Right atrium auricular region (tissue), 2 donors: ENCODE measurements at regions not wholly inside any gene's neighbourhood (a gene's known extent, or its start where the extent isn't known, plus 50 kb on each side); places are given as distances from the start of the nearest gene placed in this dataset.

Experiments used
- DNase-seq: peaks from one replicate; pipeline ENCODE4 v3.0.0-alpha.2; 2019; ENCODE audit warnings: low spot score
- H3K27ac ChIP-seq, 2 donors: fragments of 200-600 bp; sonication (generic); 1 replicate in 1 of 2; 2 replicates in 1 of 2; pipeline ENCODE4 v1.5.1; 2016 to 2019
- H3K27me3 ChIP-seq, 2 donors: fragments of 200-600 bp; sonication (generic); one replicate each; pipeline versions ENCODE4 v1.5.1 to v1.6.0; 2017 to 2019
- H3K36me3 ChIP-seq: fragments of 200-600 bp; sonication (generic); one replicate; pipeline ENCODE4 v1.5.1; 2016
- H3K4me1 ChIP-seq, 2 donors: fragments of 200-600 bp; sonication (generic); one replicate each; pipeline versions ENCODE4 v1.5.1 to v1.6.0; 2017 to 2019
- H3K4me3 ChIP-seq, 2 donors: fragments of 200-600 bp; sonication (generic); 1 replicate in 1 of 2; 2 replicates in 1 of 2; pipeline ENCODE4 v1.5.1; 2017 to 2019; ENCODE audit warnings: mild to moderate bottlenecking in 1 of 2, moderate library complexity in 1 of 2
- H3K9me3 ChIP-seq, 2 donors: fragments of 200-600 bp; sonication (generic); one replicate each; pipeline ENCODE4 v1.5.1; 2019
- CTCF ChIP-seq, 2 donors: fragments of 200-600 bp; sonication (generic); IDR thresholded peaks; one replicate each; pipeline ENCODE4 v1.5.1; 2019; ENCODE audit warnings: antibody characterized with exemption in 2 of 2

DNA sequence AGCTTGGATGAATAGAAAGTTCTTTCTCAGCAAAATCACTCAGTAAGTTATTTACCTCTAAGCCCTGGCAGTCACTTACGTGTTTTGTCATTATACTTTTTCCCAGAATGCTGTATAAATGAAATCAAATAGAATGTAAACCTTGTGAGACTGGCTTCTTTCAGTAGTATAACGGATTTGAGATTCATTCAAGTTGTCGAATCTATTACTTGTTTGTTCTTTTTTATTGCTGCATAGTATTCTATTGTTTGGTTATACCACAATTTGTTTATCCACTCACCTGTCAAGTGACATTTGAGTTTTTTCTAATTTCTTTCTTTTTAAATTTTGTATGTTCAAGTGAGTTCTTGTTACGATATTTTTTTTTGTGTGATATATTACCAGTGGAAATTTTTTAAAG lies 381.6 kb downstream of the EDEM1 start:
- Histone ChIP-seq H3K4me3 (no peak overlapping the region), H3K27me3 (no peaks in the 10 kb centered on the region), H3K27ac (no peak overlapping the region), H3K9me3 (no peaks in the 10 kb centered on the region), H3K4me1 (no peaks in the 10 kb centered on the region), H3K36me3 (no peaks in the 10 kb centered on the region)
- no peak for TF ChIP-seq CTCF (IDR thresholded peaks at IDR 0.05)
- DNase-seq: no peak

DNA sequence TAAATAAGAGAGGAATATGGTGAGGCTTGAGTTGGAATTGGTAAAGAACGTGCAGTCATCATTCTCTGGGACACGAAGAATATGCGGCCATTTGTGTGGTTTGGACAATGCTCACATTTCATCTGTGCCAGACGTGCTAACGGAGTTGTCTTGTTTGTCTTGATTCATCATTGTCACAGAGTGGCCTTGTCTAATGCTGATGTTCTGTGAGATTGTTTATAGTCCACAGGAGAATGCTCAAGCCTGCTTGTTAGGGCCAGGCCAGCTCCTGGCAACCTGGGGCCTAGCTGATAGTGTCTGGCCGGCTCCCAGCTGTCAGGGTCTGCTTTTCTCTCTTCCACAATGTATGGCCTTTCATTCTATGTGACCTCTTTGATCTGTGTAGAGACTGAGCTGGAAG lies 384.7 kb downstream of the EDEM1 start:
- no peaks in the 10 kb centered on the region for H3K4me1 ChIP-seq
- no peak overlapping the region for H3K27ac ChIP-seq
- no peaks in the 10 kb centered on the region for H3K9me3 ChIP-seq
- H3K4me3 ChIP-seq: no peak overlapping the region
- TF ChIP-seq CTCF (IDR thresholded peaks at IDR 0.05): no peak
- H3K36me3 ChIP-seq: no peaks in the 10 kb centered on the region
- H3K27me3 ChIP-seq: no peaks in the 10 kb centered on the region
- no peak for DNase-seq

DNA sequence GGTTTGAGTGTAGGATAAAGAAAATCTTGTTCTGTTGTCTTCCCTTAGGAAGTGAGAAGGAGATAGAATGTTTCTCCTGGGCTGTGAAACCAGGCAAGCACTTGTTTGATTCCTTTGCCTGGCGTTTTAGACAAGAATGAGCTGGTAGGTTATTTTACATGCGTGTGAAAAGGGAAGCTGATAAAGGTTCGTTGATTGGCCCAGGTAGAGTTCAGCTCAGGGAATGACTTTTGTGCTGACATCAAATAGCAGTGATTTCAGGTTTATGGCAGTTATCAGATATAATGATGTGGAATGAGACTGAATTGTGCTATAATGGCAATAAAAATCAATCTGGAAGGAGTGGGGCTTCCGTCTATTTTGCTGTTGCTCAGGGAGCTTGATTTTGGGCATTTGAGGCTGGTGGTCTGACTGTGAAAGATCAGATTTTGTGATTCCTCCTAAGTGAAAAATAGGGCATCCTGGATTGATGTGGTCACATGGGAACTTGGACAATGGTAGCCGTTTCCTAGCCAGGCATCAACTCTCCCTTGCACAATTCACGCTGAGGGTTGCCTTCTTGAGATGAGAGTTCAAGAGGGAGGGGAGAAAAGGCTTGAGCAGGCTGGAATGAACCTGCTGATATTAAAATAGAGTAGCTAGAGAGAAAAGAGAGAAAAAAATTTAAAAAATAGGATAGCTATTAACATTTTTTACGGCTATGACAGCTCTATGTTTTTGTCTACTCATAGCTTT lies 388.9 kb downstream of the EDEM1 start:
- no peak for DNase-seq
- H3K36me3 ChIP-seq: no peaks in the 10 kb centered on the region

DNA sequence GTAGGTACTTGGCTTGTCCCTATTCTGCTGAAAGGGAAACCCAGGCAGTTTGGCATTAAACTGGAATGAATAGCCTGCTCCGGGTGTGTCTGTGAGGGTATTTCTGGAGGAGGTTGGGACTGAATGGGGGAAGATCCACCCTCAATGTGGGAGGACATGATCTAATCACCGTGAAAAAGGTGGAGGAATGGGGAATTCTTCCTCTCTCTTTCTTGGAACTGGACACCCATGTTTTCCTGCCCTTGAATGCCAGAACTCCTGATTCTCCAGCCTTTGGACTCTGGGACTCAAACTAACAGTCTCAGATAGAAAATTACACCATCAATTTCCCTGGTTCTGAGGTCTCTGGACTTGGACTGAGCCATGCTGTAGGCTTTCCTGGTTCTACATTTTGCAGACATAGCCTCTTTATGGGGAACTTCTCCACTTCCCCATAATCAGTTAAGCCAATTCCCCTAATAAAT lies 391.7 kb downstream of the EDEM1 start:
- H3K27ac ChIP-seq: no peak overlapping the region
- DNase-seq: no peak
- H3K4me1 ChIP-seq: no peaks in the 10 kb centered on the region
- no peaks in the 10 kb centered on the region for H3K36me3 ChIP-seq
- H3K27me3 ChIP-seq: no peaks in the 10 kb centered on the region
- no peak overlapping the region for H3K4me3 ChIP-seq
- no peaks in the 10 kb centered on the region for H3K9me3 ChIP-seq
- no peak for TF ChIP-seq CTCF (IDR thresholded peaks at IDR 0.05)

More for the DNA sequence above, 388.9 kb downstream of the EDEM1 start:
- Histone ChIP-seq H3K27ac (no peak overlapping the region), H3K27me3 (no peaks in the 10 kb centered on the region), H3K4me1 (no peaks in the 10 kb centered on the region), H3K4me3 (no peak overlapping the region), H3K9me3 (no peaks in the 10 kb centered on the region)
- no peak for TF ChIP-seq CTCF (IDR thresholded peaks at IDR 0.05)

- Histone ChIP-seq H3K4me3 (no peak overlapping the region), H3K27ac (no peak overlapping the region), H3K9me3 (no peaks in the 10 kb centered on the region), H3K36me3 (no peaks in the 10 kb centered on the region), H3K4me1 (no peaks in the 10 kb centered on the region), H3K27me3 (no peaks in the 10 kb centered on the region)
- DNase-seq: no peak
- TF ChIP-seq CTCF (IDR thresholded peaks at IDR 0.05): no peak
Observed at GRCh38 chr3:5579946-5580345, 392.4 kb downstream of the EDEM1 start.

DNA sequence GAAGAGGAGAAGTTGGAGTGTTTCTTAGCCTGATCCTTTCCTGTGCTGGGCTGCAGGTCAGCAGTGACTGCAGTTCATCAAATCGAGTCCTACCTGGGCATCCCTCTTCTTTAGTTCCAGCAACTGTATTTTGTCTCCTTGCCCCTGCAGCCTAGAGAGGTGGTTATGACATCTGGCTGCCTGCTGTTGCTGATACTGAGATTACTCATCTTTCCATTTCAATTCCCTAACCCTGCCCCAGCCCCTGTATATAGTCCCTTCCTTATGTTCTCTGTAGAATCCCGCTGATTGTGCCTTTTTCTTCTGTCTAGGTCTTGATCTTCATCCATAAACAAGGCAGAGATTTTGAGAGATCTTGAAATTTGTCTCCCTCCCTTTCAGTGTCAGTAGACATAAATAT lies 393.3 kb downstream of the EDEM1 start:
- no peak for DNase-seq
- Histone ChIP-seq H3K36me3 (no peaks in the 10 kb centered on the region), H3K9me3 (no peaks in the 10 kb centered on the region), H3K4me1 (no peaks in the 10 kb centered on the region), H3K4me3 (no peak overlapping the region), H3K27ac (no peak overlapping the region), H3K27me3 (no peaks in the 10 kb centered on the region)
- TF ChIP-seq CTCF (IDR thresholded peaks at IDR 0.05): no peak
